Hepatocyte (in vitro differentiated cells): ENCODE measurements at regions not wholly inside any gene's neighbourhood (a gene's known extent, or its start where the extent isn't known, plus 50 kb on each side); places are given as distances from the start of the nearest gene placed in this dataset.
A peak's percentile ranks its signal among the peaks of the same experiment; 100 is the strongest.

Experiments used
- DNase-seq: peaks from one replicate; pipeline ENCODE4 v3.0.0-alpha.2; 2016; ENCODE audit warnings: low spot score
- H2AFZ ChIP-seq: fragments of 200-600 bp; sonication (generic); 2 replicates; pipeline ENCODE4 v1.6.0; 2016; ENCODE audit warnings: antibody characterized with exemption, mild to moderate bottlenecking
- H3K27ac ChIP-seq: fragments of 200-600 bp; sonication (generic); 2 replicates; pipeline ENCODE4 v1.5.1; 2016; ENCODE audit warnings: mild to moderate bottlenecking
- H3K27me3 ChIP-seq: fragments of 200-600 bp; sonication (generic); 2 replicates; pipeline ENCODE4 v1.6.1; 2016
- H3K36me3 ChIP-seq: fragments of 200-600 bp; sonication (generic); replicated peaks from 2 replicates; pipeline ENCODE4 v1.5.1; 2016; ENCODE audit warnings: low read depth; ENCODE audit not compliant: insufficient read depth
- H3K4me1 ChIP-seq: fragments of 200-600 bp; sonication (generic); 2 replicates; pipeline ENCODE4 v1.5.1; 2016; ENCODE audit warnings: mild to moderate bottlenecking, moderate library complexity; ENCODE audit not compliant: insufficient read depth
- H3K4me2 ChIP-seq: fragments of 200-600 bp; sonication (generic); 2 replicates; pipeline ENCODE4 v1.6.0; 2016
- H3K4me3 ChIP-seq: fragments of 200-600 bp; sonication (generic); 2 replicates; pipeline ENCODE4 v1.5.1; 2016; ENCODE audit warnings: mild to moderate bottlenecking
- H3K79me2 ChIP-seq: fragments of 200-600 bp; sonication (generic); 2 replicates; pipeline ENCODE4 v1.6.0; 2017; ENCODE audit warnings: mild to moderate bottlenecking
- H3K9me2 ChIP-seq: fragments of 200-600 bp; sonication (generic); replicated peaks from 2 replicates; pipeline ENCODE4 v1.6.0; 2017; ENCODE audit warnings: mild to moderate bottlenecking; ENCODE audit not compliant: insufficient read depth
- H3K9me3 ChIP-seq: fragments of 200-600 bp; sonication (generic); 2 replicates; pipeline ENCODE4 v1.5.1; 2016; ENCODE audit warnings: low read depth, mild to moderate bottlenecking
- H4K20me1 ChIP-seq: fragments of 200-600 bp; sonication (generic); 2 replicates; pipeline ENCODE4 v1.6.0; 2016; ENCODE audit warnings: mild to moderate bottlenecking; ENCODE audit not compliant: insufficient read depth, poor library complexity, severe bottlenecking
- EZH2 ChIP-seq: fragments of 200-600 bp; sonication (generic); IDR thresholded peaks from 2 replicates; pipeline ENCODE4 v1.6.1; 2016; ENCODE audit warnings: antibody characterized with exemption, mild to moderate bottlenecking, borderline replicate concordance
- EZH2phosphoT487 ChIP-seq: fragments of 200-600 bp; sonication (generic); IDR thresholded peaks from one replicate; pipeline ENCODE4 v1.6.1; 2018; ENCODE audit warnings: antibody characterized with exemption, mild to moderate bottlenecking, low read depth, moderate library complexity; ENCODE audit not compliant: unreplicated experiment, severe bottlenecking
- WGBS: methylation state at CpG from one replicate; pipeline ENCODE4 v1.1.6; 2016; ENCODE audit warnings: low lambda C conversion rate; ENCODE audit errors: missing lambda C conversion rate; 5-methylcytosine and 5-hydroxymethylcytosine counted together
- TF ChIP-seq, protein P1 (sequence below): fragments of 200-600 bp; sonication (generic); IDR thresholded peaks from 2 replicates; pipeline ENCODE4 v1.5.1; 2016; ENCODE audit warnings: antibody characterized with exemption, mild to moderate bottlenecking; ENCODE audit not compliant: poor library complexity

DNA sequence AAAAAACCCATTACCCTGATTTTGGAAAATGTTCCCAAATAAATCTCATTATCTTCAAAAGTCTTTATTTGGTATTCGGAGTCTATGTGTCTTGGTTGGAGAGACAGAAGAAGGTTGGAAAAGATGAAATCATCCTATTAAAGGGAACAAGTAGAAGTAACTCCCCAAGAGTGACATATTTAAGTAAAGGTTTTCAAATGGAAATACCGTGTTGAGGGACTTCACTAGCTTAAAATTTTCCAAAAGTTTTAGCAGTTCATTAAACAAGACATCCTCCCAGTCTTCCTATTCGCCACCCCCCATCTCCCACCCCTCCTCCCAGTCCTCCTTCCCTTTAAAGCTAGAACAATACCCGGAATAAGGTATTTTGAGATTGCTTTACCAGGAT, 62.7 kb upstream of the CCDC160 start:
- no peak overlapping the region for H3K4me3 ChIP-seq
- H2AFZ ChIP-seq: no peak overlapping the region
- TF ChIP-seq, protein P1, sequence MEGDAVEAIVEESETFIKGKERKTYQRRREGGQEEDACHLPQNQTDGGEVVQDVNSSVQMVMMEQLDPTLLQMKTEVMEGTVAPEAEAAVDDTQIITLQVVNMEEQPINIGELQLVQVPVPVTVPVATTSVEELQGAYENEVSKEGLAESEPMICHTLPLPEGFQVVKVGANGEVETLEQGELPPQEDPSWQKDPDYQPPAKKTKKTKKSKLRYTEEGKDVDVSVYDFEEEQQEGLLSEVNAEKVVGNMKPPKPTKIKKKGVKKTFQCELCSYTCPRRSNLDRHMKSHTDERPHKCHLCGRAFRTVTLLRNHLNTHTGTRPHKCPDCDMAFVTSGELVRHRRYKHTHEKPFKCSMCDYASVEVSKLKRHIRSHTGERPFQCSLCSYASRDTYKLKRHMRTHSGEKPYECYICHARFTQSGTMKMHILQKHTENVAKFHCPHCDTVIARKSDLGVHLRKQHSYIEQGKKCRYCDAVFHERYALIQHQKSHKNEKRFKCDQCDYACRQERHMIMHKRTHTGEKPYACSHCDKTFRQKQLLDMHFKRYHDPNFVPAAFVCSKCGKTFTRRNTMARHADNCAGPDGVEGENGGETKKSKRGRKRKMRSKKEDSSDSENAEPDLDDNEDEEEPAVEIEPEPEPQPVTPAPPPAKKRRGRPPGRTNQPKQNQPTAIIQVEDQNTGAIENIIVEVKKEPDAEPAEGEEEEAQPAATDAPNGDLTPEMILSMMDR: no peak
- TF ChIP-seq EZH2 (no peak), EZH2phosphoT487 (no peak)
- 37% methylated on average over 4 of the region's 4 CpGs for WGBS
- H3K79me2 ChIP-seq: no peaks in the 10 kb centered on the region
- no peaks in the 10 kb centered on the region for H4K20me1 ChIP-seq
- H3K9me2 ChIP-seq: no peaks in the 10 kb centered on the region
- no peak overlapping the region for H3K27ac ChIP-seq
- no peaks in the 10 kb centered on the region for H3K4me1 ChIP-seq
- no peaks in the 10 kb centered on the region for H3K9me3 ChIP-seq
- H3K27me3 ChIP-seq: peaks cover 16% of the 10 kb centered on the region
- no peaks in the 10 kb centered on the region for H3K36me3 ChIP-seq
- no peak for DNase-seq
- H3K4me2 ChIP-seq: peak overlapping the region; percentile 93

DNA sequence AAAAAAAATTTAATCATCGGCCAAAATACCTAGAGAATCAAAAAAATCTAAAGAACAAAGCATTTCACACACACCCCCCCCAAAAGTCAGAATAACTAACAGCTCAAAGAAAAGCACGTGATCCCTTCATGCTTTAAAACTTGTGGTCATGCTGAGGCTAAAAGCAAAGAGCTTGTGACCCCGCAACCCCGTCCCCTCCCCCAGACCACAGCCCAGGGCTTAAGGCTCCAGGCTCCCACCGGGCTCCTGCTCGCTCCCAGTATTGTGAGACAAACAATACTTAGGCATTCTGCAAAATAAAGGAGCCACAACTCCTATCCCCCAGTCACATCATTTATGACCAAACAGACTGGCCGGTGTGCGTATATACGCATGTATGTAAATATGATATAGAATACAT, 62.1 kb upstream of the CCDC160 start:
- Histone ChIP-seq H3K9me2 (no peaks in the 10 kb centered on the region), H3K79me2 (no peaks in the 10 kb centered on the region), H3K27ac (no peak overlapping the region), H4K20me1 (no peaks in the 10 kb centered on the region), H3K4me1 (no peaks in the 10 kb centered on the region), H3K27me3 (peaks cover 16% of the 10 kb centered on the region), H2AFZ (no peak overlapping the region), H3K36me3 (no peaks in the 10 kb centered on the region), H3K4me3 (no peak overlapping the region), H3K9me3 (no peaks in the 10 kb centered on the region), H3K4me2 (no peak overlapping the region)
- 56% methylated on average over 9 of the region's 9 CpGs for WGBS
- no peak for DNase-seq
- no peak for TF ChIP-seq EZH2phosphoT487
- TF ChIP-seq EZH2: no peak
- TF ChIP-seq, protein P1: no peak

DNA sequence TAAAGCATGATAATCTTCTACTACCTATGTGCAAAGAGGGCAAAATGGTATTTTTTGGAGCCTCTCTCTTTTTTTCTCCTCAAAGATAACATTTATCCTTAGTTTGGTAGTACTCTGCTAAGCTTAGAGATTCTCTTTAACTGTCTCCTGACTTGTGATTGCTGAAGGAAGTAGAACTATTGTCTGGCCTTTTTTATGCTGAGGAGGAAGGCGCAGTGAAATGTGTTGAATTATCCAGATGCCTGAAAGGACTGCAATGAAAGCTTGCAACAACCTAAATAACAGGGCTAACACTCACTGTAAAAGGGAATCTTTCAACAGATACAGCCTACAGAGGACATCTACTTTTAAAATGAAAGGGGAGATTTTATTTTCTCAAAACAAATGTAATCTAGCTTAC, 59.5 kb upstream of the CCDC160 start:
- no peaks in the 10 kb centered on the region for H3K79me2 ChIP-seq
- no peaks in the 10 kb centered on the region for H3K9me3 ChIP-seq
- H2AFZ ChIP-seq: no peak overlapping the region
- no peaks in the 10 kb centered on the region for H3K9me2 ChIP-seq
- no peak overlapping the region for H3K4me2 ChIP-seq
- no peaks in the 10 kb centered on the region for H4K20me1 ChIP-seq
- 44% methylated on average over 1 of the region's 1 CpG for WGBS
- no peaks in the 10 kb centered on the region for H3K36me3 ChIP-seq
- peaks cover 16% of the 10 kb centered on the region for H3K27me3 ChIP-seq
- no peak for DNase-seq
- TF ChIP-seq EZH2 (no peak), EZH2phosphoT487 (no peak)
- TF ChIP-seq, protein P1: no peak
- H3K27ac ChIP-seq: no peak overlapping the region
- no peak overlapping the region for H3K4me3 ChIP-seq
- H3K4me1 ChIP-seq: no peaks in the 10 kb centered on the region

DNA sequence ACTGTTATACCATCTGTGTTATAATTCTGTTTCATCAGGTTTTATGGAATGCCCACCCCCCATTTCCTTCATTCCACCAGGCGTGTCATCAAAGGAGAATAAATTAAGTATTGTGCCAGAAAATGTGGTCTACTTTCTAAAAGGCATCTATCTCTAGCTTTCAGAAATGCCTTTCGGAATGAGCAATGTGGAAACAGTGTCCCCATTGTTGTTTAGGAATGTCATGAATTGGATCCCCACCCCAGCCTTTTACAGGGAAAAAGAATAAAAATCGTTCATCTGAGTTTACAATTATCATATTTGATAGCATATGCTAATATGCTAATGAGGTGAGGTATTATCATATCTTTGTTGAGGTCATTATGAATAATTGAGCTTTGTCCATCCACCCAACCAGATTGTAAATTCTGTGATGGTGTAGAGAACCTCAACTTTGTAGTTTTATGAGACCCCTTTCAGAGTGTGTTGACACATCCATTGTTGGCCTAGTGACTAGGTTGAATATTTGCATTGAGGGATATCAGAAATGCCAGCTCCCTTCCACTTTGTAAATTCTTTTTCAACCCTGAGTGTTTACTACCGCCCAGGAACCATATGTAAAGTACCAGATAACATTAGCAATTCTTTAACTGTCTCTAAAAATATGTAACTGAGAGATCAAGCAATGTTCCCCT, 56.2 kb upstream of the CCDC160 start:
- Histone ChIP-seq H2AFZ (no peak overlapping the region), H3K4me1 (no peaks in the 10 kb centered on the region), H3K27ac (no peak overlapping the region), H3K36me3 (no peaks in the 10 kb centered on the region), H3K27me3 (no peaks in the 10 kb centered on the region), H3K4me3 (no peak overlapping the region), H3K9me3 (no peaks in the 10 kb centered on the region), H3K9me2 (no peaks in the 10 kb centered on the region), H3K4me2 (no peak overlapping the region), H3K79me2 (no peaks in the 10 kb centered on the region), H4K20me1 (no peaks in the 10 kb centered on the region)
- DNase-seq: no peak
- TF ChIP-seq, protein P1: no peak
- WGBS: 52% methylated on average over 4 of the region's 4 CpGs
